ENCODE measurements at regions not wholly inside any gene's neighbourhood (a gene's known extent, or its start where the extent isn't known, plus 50 kb on each side); places are given as distances from the start of the nearest gene placed in this dataset.
A peak's percentile ranks its signal among the peaks of the same experiment; 100 is the strongest.

GRCh38 chr5:79182141-79182540 is 53.8 kb upstream of the JMY start:
- DNase-seq (ENCODE audit: low read depth) (no peak), FAIRE-seq (no peak)
- H3K36me3 ChIP-seq (ENCODE audit: control insufficient read depth, insufficient read depth, low read length) = no peaks in the 10 kb centered on the region
- no peak for TF ChIP-seq CTCF (IDR thresholded peaks at IDR 0.05; ENCODE audit: insufficient read depth, low read length, severe bottlenecking)
- no peaks in the 10 kb centered on the region for H3K27me3 ChIP-seq (ENCODE audit: control insufficient read depth, insufficient read depth, low read length)
- H3K4me3 ChIP-seq (ENCODE audit: low read depth, low read length) = no peak overlapping the region

GRCh38 chr5:79183011-79183410 is 52.9 kb upstream of the JMY start:
- Histone ChIP-seq H3K36me3 (ENCODE audit: control insufficient read depth, insufficient read depth, low read length) (no peaks in the 10 kb centered on the region), H3K4me3 (ENCODE audit: low read depth, low read length) (no peak overlapping the region), H3K27me3 (ENCODE audit: control insufficient read depth, insufficient read depth, low read length) (no peaks in the 10 kb centered on the region)
- FAIRE-seq (no peak), DNase-seq (ENCODE audit: low read depth) (peak; percentile 80)
- no peak for TF ChIP-seq CTCF (IDR thresholded peaks at IDR 0.05; ENCODE audit: insufficient read depth, low read length, severe bottlenecking)

GRCh38 chr5:79183617-79184016 is 52.3 kb upstream of the JMY start:
- H3K27me3 ChIP-seq (ENCODE audit: control insufficient read depth, insufficient read depth, low read length) = no peaks in the 10 kb centered on the region
- TF ChIP-seq CTCF (IDR thresholded peaks at IDR 0.05; ENCODE audit: insufficient read depth, low read length, severe bottlenecking) = no peak
- FAIRE-seq (no peak), DNase-seq (ENCODE audit: low read depth) (peak; percentile 82)
- no peak overlapping the region for H3K4me3 ChIP-seq (ENCODE audit: low read depth, low read length)
- H3K36me3 ChIP-seq (ENCODE audit: control insufficient read depth, insufficient read depth, low read length) = no peaks in the 10 kb centered on the region

- Histone ChIP-seq H3K36me3 (ENCODE audit: control insufficient read depth, insufficient read depth, low read length) (no peaks in the 10 kb centered on the region), H3K27me3 (ENCODE audit: control insufficient read depth, insufficient read depth, low read length) (no peaks in the 10 kb centered on the region), H3K4me3 (ENCODE audit: low read depth, low read length) (no peak overlapping the region)
- no peak for TF ChIP-seq CTCF (IDR thresholded peaks at IDR 0.05; ENCODE audit: insufficient read depth, low read length, severe bottlenecking)
- no peak for FAIRE-seq
- DNase-seq (ENCODE audit: low read depth) = no peak
These were observed 49.9 kb upstream of the JMY start for GRCh38 chr5:79186021-79186420.
